WTC11 (cell line): ENCODE measurements at regions not wholly inside any gene's neighbourhood (a gene's known extent, or its start where the extent isn't known, plus 50 kb on each side); places are given as distances from the start of the nearest gene placed in this dataset.
A peak's percentile ranks its signal among the peaks of the same experiment; 100 is the strongest.

Experiments
- ATAC-seq: fragments of 200-7000 bp; cut with Tn5 transposase; 2 replicates; pipeline ENCODE4 v1.10.0; 2021; ENCODE audit warnings: mild to moderate bottlenecking, moderate library complexity
- CTCF ChIA-PET: fragments of 300-600 bp; sonication (Branson Sonifier 250); formaldehyde crosslinking; loops from one replicate; lab custom pipeline; 2021; ENCODE audit warnings: antibody characterized with exemption; lab: Charles Lee
- POLR2A ChIA-PET: fragments of 350-600 bp; sonication (Branson Sonifier 250); formaldehyde crosslinking; loops from one replicate; lab custom pipeline; 2021; ENCODE audit warnings: antibody characterized with exemption; lab: Charles Lee
- DNase-seq: peaks from one replicate; pipeline ENCODE4 v3.0.0; 2021; ENCODE audit warnings: low spot score
- H3K27ac Mint-ChIP-seq: 2 replicates; pipeline ENCODE4 v1.8.0; 2021; ENCODE audit warnings: mixed read lengths
- H3K27me3 Mint-ChIP-seq: 2 replicates; pipeline ENCODE4 v1.8.0; 2021; ENCODE audit warnings: low read depth, mild to moderate bottlenecking, moderate library complexity, mixed read lengths
- H3K36me3 Mint-ChIP-seq: 2 replicates; pipeline ENCODE4 v1.8.0; 2021; ENCODE audit warnings: mixed read lengths
- H3K4me1 Mint-ChIP-seq: 2 replicates; pipeline ENCODE4 v1.8.0; 2022; ENCODE audit warnings: mixed read lengths
- H3K4me3 Mint-ChIP-seq: 2 replicates; pipeline ENCODE4 v1.8.0; 2021; ENCODE audit warnings: mild to moderate bottlenecking, moderate library complexity, mixed read lengths
- H3K9me3 Mint-ChIP-seq: 2 replicates; pipeline ENCODE4 v1.8.0; 2021; ENCODE audit warnings: mixed read lengths
- CBFB ChIP-seq: sonication (generic); formaldehyde crosslinking; IDR thresholded peaks from 2 replicates; pipeline ENCODE4 v1.8.1; 2022; ENCODE audit warnings: mild to moderate bottlenecking, low read depth, missing genetic modification reagents
- JUN ChIP-seq: sonication (generic); formaldehyde crosslinking; IDR thresholded peaks from 2 replicates; pipeline ENCODE4 v1.8.0; 2023; ENCODE audit warnings: mild to moderate bottlenecking, missing genetic modification reagents
- NR3C1 ChIP-seq: sonication (generic); formaldehyde crosslinking; conservative IDR thresholded peaks from 2 replicates; pipeline ENCODE4 v1.8.1; 2023; ENCODE audit warnings: low read depth, mild to moderate bottlenecking, missing genetic modification reagents
- TEAD1 ChIP-seq: sonication (generic); formaldehyde crosslinking; IDR thresholded peaks from 2 replicates; pipeline ENCODE4 v1.8.0; 2022; ENCODE audit warnings: mild to moderate bottlenecking, missing genetic modification reagents
- ZBTB21 ChIP-seq: sonication (generic); formaldehyde crosslinking; IDR thresholded peaks from 2 replicates; pipeline ENCODE4 v1.8.1; 2023; ENCODE audit warnings: mild to moderate bottlenecking, missing genetic modification reagents, borderline replicate concordance
- TF ChIP-seq, protein P1 (sequence below): fragments of 250-450 bp; sonication (Bioruptor Pico); IDR thresholded peaks from 2 replicates; pipeline ENCODE4 v1.8.0; 2021; ENCODE audit warnings: mild to moderate bottlenecking
- TF ChIP-seq, protein P2 (sequence below): sonication (generic); formaldehyde crosslinking; IDR thresholded peaks from 2 replicates; pipeline ENCODE4 v1.8.1; 2023; ENCODE audit warnings: mild to moderate bottlenecking, missing genetic modification reagents
- TF ChIP-seq, protein P3 (sequence below): sonication (generic); formaldehyde crosslinking; IDR thresholded peaks from 2 replicates; pipeline ENCODE4 v1.8.1; 2022; ENCODE audit warnings: missing genetic modification reagents, borderline replicate concordance
- TF ChIP-seq, protein P4 (sequence below): sonication (generic); formaldehyde crosslinking; IDR thresholded peaks from 2 replicates; pipeline ENCODE4 v1.8.0; 2023; ENCODE audit warnings: missing genetic modification reagents, mild to moderate bottlenecking, borderline replicate concordance
- TF ChIP-seq, protein P5 (sequence below): sonication (generic); formaldehyde crosslinking; IDR thresholded peaks from 2 replicates; pipeline ENCODE4 v1.8.0; 2022; ENCODE audit warnings: mild to moderate bottlenecking, missing genetic modification reagents
- TF ChIP-seq, protein P6 (sequence below): fragments of 250-450 bp; sonication (Bioruptor Pico); IDR thresholded peaks from 2 replicates; pipeline ENCODE4 v1.9.0; 2021; ENCODE audit warnings: mild to moderate bottlenecking
- TF ChIP-seq, protein P7 (sequence below): sonication (generic); formaldehyde crosslinking; IDR thresholded peaks from 2 replicates; pipeline ENCODE4 v1.8.1; 2023; ENCODE audit warnings: mild to moderate bottlenecking, moderate library complexity, missing genetic modification reagents

DNA sequence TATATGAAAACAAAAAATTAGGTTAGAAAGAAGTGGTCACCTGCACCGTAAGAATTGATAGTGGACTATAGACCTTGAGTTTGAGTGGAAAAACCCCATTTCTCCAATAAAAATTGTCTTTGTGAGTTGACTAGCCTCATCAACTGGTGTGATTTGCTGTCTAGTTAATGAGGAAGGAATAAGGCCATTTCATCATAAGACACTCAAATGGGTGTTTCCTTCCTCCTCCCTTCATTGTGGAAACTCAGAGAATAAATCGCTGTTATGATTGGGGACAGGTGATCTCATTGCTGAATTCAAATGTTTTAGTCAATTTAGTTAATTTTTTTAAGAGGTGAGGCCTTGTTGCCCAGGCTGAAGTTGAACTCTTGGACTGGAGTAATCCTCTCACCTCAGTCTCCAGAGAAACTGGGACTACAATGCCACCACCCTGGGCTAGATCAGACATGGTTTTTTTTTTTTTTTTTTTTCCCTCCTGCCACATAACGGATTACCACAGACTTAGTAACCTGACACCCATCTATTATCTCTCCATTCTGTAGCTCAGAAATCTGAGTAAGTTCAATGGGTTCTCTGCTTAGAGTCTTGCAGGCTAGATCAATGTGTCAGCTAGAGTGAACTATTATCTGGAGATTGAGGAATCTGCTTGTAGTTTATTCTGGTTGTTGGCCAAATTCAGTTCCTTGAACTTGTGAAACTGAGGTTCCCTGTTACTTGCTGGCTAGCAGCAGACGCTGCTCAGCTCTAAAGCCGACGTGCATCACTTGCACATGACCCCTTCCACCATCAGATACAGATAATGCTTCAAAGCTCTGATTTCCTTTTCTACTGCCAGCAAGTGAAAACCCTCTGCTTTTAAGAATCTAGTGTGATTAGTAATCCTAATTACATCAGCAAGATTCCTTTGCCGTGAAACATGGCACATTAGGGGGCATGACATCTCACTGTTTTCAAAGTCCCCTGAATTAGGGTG is 663.8 kb upstream of the CDH9 start:
- H3K27ac Mint-ChIP-seq, result no peak overlapping the region
- TF ChIP-seq, protein P1, sequence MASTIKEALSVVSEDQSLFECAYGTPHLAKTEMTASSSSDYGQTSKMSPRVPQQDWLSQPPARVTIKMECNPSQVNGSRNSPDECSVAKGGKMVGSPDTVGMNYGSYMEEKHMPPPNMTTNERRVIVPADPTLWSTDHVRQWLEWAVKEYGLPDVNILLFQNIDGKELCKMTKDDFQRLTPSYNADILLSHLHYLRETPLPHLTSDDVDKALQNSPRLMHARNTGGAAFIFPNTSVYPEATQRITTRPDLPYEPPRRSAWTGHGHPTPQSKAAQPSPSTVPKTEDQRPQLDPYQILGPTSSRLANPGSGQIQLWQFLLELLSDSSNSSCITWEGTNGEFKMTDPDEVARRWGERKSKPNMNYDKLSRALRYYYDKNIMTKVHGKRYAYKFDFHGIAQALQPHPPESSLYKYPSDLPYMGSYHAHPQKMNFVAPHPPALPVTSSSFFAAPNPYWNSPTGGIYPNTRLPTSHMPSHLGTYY (CRISPR knock-in tag), result no peak
- TF ChIP-seq, protein P2, sequence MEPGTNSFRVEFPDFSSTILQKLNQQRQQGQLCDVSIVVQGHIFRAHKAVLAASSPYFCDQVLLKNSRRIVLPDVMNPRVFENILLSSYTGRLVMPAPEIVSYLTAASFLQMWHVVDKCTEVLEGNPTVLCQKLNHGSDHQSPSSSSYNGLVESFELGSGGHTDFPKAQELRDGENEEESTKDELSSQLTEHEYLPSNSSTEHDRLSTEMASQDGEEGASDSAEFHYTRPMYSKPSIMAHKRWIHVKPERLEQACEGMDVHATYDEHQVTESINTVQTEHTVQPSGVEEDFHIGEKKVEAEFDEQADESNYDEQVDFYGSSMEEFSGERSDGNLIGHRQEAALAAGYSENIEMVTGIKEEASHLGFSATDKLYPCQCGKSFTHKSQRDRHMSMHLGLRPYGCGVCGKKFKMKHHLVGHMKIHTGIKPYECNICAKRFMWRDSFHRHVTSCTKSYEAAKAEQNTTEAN (CRISPR knock-in tag), result no peak
- TF ChIP-seq, protein P3, sequence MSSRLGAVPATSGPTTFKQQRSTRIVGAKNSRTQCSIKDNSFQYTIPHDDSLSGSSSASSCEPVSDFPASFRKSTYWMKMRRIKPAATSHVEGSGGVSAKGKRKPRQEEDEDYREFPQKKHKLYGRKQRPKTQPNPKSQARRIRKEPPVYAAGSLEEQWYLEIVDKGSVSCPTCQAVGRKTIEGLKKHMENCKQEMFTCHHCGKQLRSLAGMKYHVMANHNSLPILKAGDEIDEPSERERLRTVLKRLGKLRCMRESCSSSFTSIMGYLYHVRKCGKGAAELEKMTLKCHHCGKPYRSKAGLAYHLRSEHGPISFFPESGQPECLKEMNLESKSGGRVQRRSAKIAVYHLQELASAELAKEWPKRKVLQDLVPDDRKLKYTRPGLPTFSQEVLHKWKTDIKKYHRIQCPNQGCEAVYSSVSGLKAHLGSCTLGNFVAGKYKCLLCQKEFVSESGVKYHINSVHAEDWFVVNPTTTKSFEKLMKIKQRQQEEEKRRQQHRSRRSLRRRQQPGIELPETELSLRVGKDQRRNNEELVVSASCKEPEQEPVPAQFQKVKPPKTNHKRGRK (CRISPR knock-in tag), result no peak
- no peak for TF ChIP-seq TEAD1 (CRISPR knock-in tag)
- TF ChIP-seq, protein P4, sequence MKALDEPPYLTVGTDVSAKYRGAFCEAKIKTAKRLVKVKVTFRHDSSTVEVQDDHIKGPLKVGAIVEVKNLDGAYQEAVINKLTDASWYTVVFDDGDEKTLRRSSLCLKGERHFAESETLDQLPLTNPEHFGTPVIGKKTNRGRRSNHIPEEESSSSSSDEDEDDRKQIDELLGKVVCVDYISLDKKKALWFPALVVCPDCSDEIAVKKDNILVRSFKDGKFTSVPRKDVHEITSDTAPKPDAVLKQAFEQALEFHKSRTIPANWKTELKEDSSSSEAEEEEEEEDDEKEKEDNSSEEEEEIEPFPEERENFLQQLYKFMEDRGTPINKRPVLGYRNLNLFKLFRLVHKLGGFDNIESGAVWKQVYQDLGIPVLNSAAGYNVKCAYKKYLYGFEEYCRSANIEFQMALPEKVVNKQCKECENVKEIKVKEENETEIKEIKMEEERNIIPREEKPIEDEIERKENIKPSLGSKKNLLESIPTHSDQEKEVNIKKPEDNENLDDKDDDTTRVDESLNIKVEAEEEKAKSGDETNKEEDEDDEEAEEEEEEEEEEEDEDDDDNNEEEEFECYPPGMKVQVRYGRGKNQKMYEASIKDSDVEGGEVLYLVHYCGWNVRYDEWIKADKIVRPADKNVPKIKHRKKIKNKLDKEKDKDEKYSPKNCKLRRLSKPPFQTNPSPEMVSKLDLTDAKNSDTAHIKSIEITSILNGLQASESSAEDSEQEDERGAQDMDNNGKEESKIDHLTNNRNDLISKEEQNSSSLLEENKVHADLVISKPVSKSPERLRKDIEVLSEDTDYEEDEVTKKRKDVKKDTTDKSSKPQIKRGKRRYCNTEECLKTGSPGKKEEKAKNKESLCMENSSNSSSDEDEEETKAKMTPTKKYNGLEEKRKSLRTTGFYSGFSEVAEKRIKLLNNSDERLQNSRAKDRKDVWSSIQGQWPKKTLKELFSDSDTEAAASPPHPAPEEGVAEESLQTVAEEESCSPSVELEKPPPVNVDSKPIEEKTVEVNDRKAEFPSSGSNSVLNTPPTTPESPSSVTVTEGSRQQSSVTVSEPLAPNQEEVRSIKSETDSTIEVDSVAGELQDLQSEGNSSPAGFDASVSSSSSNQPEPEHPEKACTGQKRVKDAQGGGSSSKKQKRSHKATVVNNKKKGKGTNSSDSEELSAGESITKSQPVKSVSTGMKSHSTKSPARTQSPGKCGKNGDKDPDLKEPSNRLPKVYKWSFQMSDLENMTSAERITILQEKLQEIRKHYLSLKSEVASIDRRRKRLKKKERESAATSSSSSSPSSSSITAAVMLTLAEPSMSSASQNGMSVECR (CRISPR knock-in tag), result no peak
- TF ChIP-seq CBFB, result no peak
- TF ChIP-seq, protein P5, sequence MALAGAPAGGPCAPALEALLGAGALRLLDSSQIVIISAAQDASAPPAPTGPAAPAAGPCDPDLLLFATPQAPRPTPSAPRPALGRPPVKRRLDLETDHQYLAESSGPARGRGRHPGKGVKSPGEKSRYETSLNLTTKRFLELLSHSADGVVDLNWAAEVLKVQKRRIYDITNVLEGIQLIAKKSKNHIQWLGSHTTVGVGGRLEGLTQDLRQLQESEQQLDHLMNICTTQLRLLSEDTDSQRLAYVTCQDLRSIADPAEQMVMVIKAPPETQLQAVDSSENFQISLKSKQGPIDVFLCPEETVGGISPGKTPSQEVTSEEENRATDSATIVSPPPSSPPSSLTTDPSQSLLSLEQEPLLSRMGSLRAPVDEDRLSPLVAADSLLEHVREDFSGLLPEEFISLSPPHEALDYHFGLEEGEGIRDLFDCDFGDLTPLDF (CRISPR knock-in tag), result no peak
- no peak for TF ChIP-seq NR3C1 (CRISPR knock-in tag)
- no peak for TF ChIP-seq ZBTB21 (CRISPR knock-in tag)
- no peak for TF ChIP-seq JUN
- H3K9me3 Mint-ChIP-seq, result no peaks in the 10 kb centered on the region; the same call in 1 of the 2 replicates
- POLR2A ChIA-PET, result interaction anchor here (0.6 kb wide), 1 partner anchor 664 kb away, joined by 3 read pairs; no protein-coding TSS in a partner anchor
- peaks cover 12% of the 10 kb centered on the region for H3K4me1 Mint-ChIP-seq
- H3K36me3 Mint-ChIP-seq, result no peaks in the 10 kb centered on the region; the same call in 1 of the 2 replicates
- DNase-seq, result no peak
- CTCF ChIA-PET, result no interaction called here
- H3K4me3 Mint-ChIP-seq, result no peak overlapping the region
- peak; percentile 77 for ATAC-seq
- H3K27me3 Mint-ChIP-seq, result no peaks in the 10 kb centered on the region

DNA sequence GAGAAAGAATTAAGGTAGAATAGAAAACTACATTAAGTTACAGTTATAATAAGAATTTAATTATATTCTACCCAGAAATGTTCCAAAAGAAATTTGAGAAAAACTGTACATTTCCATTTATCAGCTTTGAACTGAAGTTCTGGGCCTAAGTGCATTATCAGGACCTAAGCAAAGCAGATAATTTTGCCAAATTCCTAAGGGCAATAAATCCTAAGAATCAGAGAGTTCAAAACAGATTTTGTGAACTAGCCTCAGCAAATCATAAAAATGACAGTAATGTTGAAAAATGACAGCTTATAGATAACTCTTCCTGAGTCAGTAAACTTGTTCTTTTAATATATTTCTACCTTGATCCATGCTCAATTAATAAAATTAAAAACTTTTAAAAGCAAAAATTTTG is 662.1 kb upstream of the CDH9 start:
- Mint-ChIP-seq H3K4me1 (peaks cover 12% of the 10 kb centered on the region), H3K27me3 (no peaks in the 10 kb centered on the region), H3K4me3 (no peak overlapping the region), H3K27ac (no peak overlapping the region), H3K9me3 (peaks cover 1% of the 10 kb centered on the region), H3K36me3 (no peaks in the 10 kb centered on the region; the same call in 1 of the 2 replicates)
- ChIA-PET POLR2A (no interaction called here), CTCF (interaction anchor here (0.6 kb wide), 1 partner anchor 266 kb away, joined by 4 read pairs; no protein-coding TSS in a partner anchor)
- DNase-seq, result no peak
- no peak for ATAC-seq
- TF ChIP-seq, protein P6, sequence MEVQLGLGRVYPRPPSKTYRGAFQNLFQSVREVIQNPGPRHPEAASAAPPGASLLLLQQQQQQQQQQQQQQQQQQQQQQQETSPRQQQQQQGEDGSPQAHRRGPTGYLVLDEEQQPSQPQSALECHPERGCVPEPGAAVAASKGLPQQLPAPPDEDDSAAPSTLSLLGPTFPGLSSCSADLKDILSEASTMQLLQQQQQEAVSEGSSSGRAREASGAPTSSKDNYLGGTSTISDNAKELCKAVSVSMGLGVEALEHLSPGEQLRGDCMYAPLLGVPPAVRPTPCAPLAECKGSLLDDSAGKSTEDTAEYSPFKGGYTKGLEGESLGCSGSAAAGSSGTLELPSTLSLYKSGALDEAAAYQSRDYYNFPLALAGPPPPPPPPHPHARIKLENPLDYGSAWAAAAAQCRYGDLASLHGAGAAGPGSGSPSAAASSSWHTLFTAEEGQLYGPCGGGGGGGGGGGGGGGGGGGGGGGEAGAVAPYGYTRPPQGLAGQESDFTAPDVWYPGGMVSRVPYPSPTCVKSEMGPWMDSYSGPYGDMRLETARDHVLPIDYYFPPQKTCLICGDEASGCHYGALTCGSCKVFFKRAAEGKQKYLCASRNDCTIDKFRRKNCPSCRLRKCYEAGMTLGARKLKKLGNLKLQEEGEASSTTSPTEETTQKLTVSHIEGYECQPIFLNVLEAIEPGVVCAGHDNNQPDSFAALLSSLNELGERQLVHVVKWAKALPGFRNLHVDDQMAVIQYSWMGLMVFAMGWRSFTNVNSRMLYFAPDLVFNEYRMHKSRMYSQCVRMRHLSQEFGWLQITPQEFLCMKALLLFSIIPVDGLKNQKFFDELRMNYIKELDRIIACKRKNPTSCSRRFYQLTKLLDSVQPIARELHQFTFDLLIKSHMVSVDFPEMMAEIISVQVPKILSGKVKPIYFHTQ (CRISPR knock-in tag), result no peak
- TF ChIP-seq, protein P7, sequence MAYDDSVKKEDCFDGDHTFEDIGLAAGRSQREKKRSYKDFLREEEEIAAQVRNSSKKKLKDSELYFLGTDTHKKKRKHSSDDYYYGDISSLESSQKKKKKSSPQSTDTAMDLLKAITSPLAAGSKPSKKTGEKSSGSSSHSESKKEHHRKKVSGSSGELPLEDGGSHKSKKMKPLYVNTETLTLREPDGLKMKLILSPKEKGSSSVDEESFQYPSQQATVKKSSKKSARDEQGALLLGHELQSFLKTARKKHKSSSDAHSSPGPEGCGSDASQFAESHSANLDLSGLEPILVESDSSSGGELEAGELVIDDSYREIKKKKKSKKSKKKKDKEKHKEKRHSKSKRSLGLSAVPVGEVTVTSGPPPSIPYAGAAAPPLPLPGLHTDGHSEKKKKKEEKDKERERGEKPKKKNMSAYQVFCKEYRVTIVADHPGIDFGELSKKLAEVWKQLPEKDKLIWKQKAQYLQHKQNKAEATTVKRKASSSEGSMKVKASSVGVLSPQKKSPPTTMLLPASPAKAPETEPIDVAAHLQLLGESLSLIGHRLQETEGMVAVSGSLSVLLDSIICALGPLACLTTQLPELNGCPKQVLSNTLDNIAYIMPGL (CRISPR knock-in tag), result no peak
